ENCODE measurements at regions not wholly inside any gene's neighbourhood (a gene's known extent, or its start where the extent isn't known, plus 50 kb on each side); places are given as distances from the start of the nearest gene placed in this dataset.
A peak's percentile ranks its signal among the peaks of the same experiment; 100 is the strongest.

GRCh38 chr11:86161336-86161735 is 83.2 kb upstream of the EED start:
- H3K27ac Mint-ChIP-seq = no peak overlapping the region
- H3K9me3 Mint-ChIP-seq = peaks cover 1% of the 10 kb centered on the region
- H3K4me1 Mint-ChIP-seq = peaks cover 18% of the 10 kb centered on the region
- no peaks in the 10 kb centered on the region for H3K27me3 ChIP-seq (ENCODE audit: control insufficient read depth, insufficient read depth, low read length, poor library complexity, severe bottlenecking)
- no peaks in the 10 kb centered on the region for H3K9me3 ChIP-seq (ENCODE audit: control insufficient read depth, low read length)
- TF ChIP-seq CTCF (conservative IDR thresholded peaks at IDR 0.05) = no peak
- no peak overlapping the region for H3K9ac ChIP-seq (ENCODE audit: extremely low read depth, low read length, poor library complexity, severe bottlenecking)
- no peaks in the 10 kb centered on the region for H3K36me3 ChIP-seq (ENCODE audit: control insufficient read depth, insufficient read depth, low read length)
- H3K4me3 Mint-ChIP-seq = no peak overlapping the region
- DNase-seq = no peak
- H3K27me3 Mint-ChIP-seq (ENCODE audit: insufficient read depth) = peaks cover 3% of the 10 kb centered on the region
- H3K36me3 Mint-ChIP-seq (ENCODE audit: low read depth) = no peaks in the 10 kb centered on the region
- no peak overlapping the region for H3K27ac ChIP-seq (ENCODE audit: low read depth, low read length)
- no peak overlapping the region for H3K4me3 ChIP-seq (ENCODE audit: low read length)
- peaks cover 13% of the 10 kb centered on the region for H3K4me1 ChIP-seq (ENCODE audit: control insufficient read depth, insufficient read depth, low read length)

- no peak overlapping the region for H3K27ac Mint-ChIP-seq
- H3K4me3 Mint-ChIP-seq = no peak overlapping the region
- TF ChIP-seq CTCF (conservative IDR thresholded peaks at IDR 0.05) = no peak
- DNase-seq = no peak
- WGBS, 2 experiments (ENCODE audit: insufficient coverage in 1 of 2, insufficient read length in 1 of 2) = 80 to 86% methylated on average over 1 of the region's 1 CpG
- H3K27ac ChIP-seq (ENCODE audit: low read depth, low read length) = no peak overlapping the region
- no peaks in the 10 kb centered on the region for H3K9me3 ChIP-seq (ENCODE audit: control insufficient read depth, low read length)
- H3K4me3 ChIP-seq (ENCODE audit: low read length) = no peak overlapping the region
- no peak overlapping the region for H3K9ac ChIP-seq (ENCODE audit: extremely low read depth, low read length, poor library complexity, severe bottlenecking)
- H3K27me3 ChIP-seq (ENCODE audit: control insufficient read depth, insufficient read depth, low read length, poor library complexity, severe bottlenecking) = no peaks in the 10 kb centered on the region
- H3K27me3 Mint-ChIP-seq (ENCODE audit: insufficient read depth) = peaks cover 3% of the 10 kb centered on the region
- H3K36me3 ChIP-seq (ENCODE audit: control insufficient read depth, insufficient read depth, low read length) = no peaks in the 10 kb centered on the region
- H3K9me3 Mint-ChIP-seq = no peaks in the 10 kb centered on the region
- no peaks in the 10 kb centered on the region for H3K36me3 Mint-ChIP-seq (ENCODE audit: low read depth)
- peaks cover 13% of the 10 kb centered on the region for H3K4me1 ChIP-seq (ENCODE audit: control insufficient read depth, insufficient read depth, low read length)
- H3K4me1 Mint-ChIP-seq = peaks cover 18% of the 10 kb centered on the region
Observed at GRCh38 chr11:86160541-86161149, 83.9 kb upstream of the EED start.

- Mint-ChIP-seq H3K4me3 (no peak overlapping the region), H3K36me3 (ENCODE audit: low read depth) (no peaks in the 10 kb centered on the region), H3K9me3 (no peaks in the 10 kb centered on the region), H3K27ac (no peak overlapping the region), H3K27me3 (ENCODE audit: insufficient read depth) (peaks cover 1% of the 10 kb centered on the region), H3K4me1 (peaks cover 18% of the 10 kb centered on the region)
- Histone ChIP-seq H3K4me1 (ENCODE audit: control insufficient read depth, insufficient read depth, low read length) (peaks cover 13% of the 10 kb centered on the region), H3K4me3 (ENCODE audit: low read length) (peak overlapping the region; percentile 26), H3K36me3 (ENCODE audit: control insufficient read depth, insufficient read depth, low read length) (no peaks in the 10 kb centered on the region), H3K27me3 (ENCODE audit: control insufficient read depth, insufficient read depth, low read length, poor library complexity, severe bottlenecking) (no peaks in the 10 kb centered on the region), H3K27ac (ENCODE audit: low read depth, low read length) (no peak overlapping the region), H3K9ac (ENCODE audit: extremely low read depth, low read length, poor library complexity, severe bottlenecking) (no peak overlapping the region), H3K9me3 (ENCODE audit: control insufficient read depth, low read length) (no peaks in the 10 kb centered on the region)
- WGBS, 2 experiments (ENCODE audit: insufficient coverage in 1 of 2, insufficient read length in 1 of 2) = 97 to 100% methylated on average over 2 to 3 of the region's 3 CpGs
- TF ChIP-seq CTCF (conservative IDR thresholded peaks at IDR 0.05) = no peak
- DNase-seq = no peak
Observed at GRCh38 chr11:86159581-86159891, 85.0 kb upstream of the EED start.
